HCT116 (cell line): ENCODE measurements at regions not wholly inside any gene's neighbourhood (a gene's known extent, or its start where the extent isn't known, plus 50 kb on each side); places are given as distances from the start of the nearest gene placed in this dataset.

Experiments used
- ATAC-seq: fragments of 200-7000 bp; cut with Tn5 transposase; 2 replicates; pipeline ENCODE4 v1.9.1; 2020; ENCODE audit warnings: mild to moderate bottlenecking, moderate library complexity
- BruUV-seq: library from RNA; stranded (reverse); fragments of 400-500 nt; replicated peaks from 2 replicates; lab custom pipeline; 2021; lab: Mats Ljungman, UMichigan
- CTCF ChIA-PET: fragments of 300-600 bp; sonication (Branson Sonifier 250); formaldehyde crosslinking; loops from one replicate; lab custom pipeline; 2021; ENCODE audit warnings: antibody characterized with exemption; lab: Charles Lee
- POLR2A ChIA-PET: fragments of 300-600, 350-600 bp; sonication (Branson Sonifier 250); formaldehyde crosslinking; loops from one replicate; lab custom pipeline; 2021; ENCODE audit warnings: antibody characterized with exemption; lab: Charles Lee
- RAD21 ChIA-PET, 2 experiments: fragments of 300-600 bp; sonication (Branson Sonifier 250); formaldehyde crosslinking; loops; one replicate each; lab custom pipeline; 2023; ENCODE audit warnings: low total read pairs in 2 of 2; ENCODE audit not compliant: uncharacterized antibody in 2 of 2, unreplicated experiment in 2 of 2, low non-redundant PET in 1 of 2; lab: Charles Lee
- DNase-seq: peaks from one replicate; pipeline ENCODE4 v3.0.0-alpha.2; 2010; ENCODE audit warnings: low read depth, low spot score
- H2AFZ ChIP-seq: fragments of 200-600 bp; shearing (Covaris generic), sonication (generic); 2 replicates; pipeline ENCODE4 v1.6.1; 2017; ENCODE audit warnings: low read depth, mixed run types, mixed read lengths, antibody characterized with exemption, low read length; ENCODE audit not compliant: poor library complexity, severe bottlenecking
- H3K27ac ChIP-seq: 2 replicates; pipeline ENCODE4 v1.5.1; 2012; ENCODE audit warnings: low read depth, low read length
- H3K27me3 ChIP-seq: fragments of 200-600 bp; sonication (generic); 2 replicates; pipeline ENCODE4 v1.6.1; 2016; ENCODE audit warnings: mixed run types, low read length, mixed read lengths; ENCODE audit not compliant: insufficient read depth
- H3K36me3 ChIP-seq, 2 experiments: fragments of 200-500 bp in 1 of 2; fragments of 200-600 bp in 1 of 2; sonication (Bioruptor generic) in 1 of 2; sonication (generic) in 1 of 2; 2 replicates each; pipeline versions ENCODE4 v1.5.1 to v1.6.1; 2014 to 2016; ENCODE audit warnings: low read length in 2 of 2, inconsistent platforms in 1 of 2, mixed read lengths in 1 of 2, mixed run types in 1 of 2; ENCODE audit not compliant: insufficient read depth in 2 of 2, control insufficient read depth in 1 of 2
- H3K4me1 ChIP-seq, 2 experiments: fragments of 200-600 bp in 1 of 2; sonication (generic) in 1 of 2; 2 replicates each; pipeline versions ENCODE4 v1.5.1 to v1.6.1; 2012 to 2017; ENCODE audit warnings: low read length in 2 of 2, inconsistent platforms in 1 of 2, mild to moderate bottlenecking in 1 of 2, mixed read lengths in 1 of 2, mixed run types in 1 of 2, moderate library complexity in 1 of 2; ENCODE audit not compliant: insufficient read depth in 2 of 2, control insufficient read depth in 1 of 2
- H3K4me2 ChIP-seq: fragments of 200-600 bp; sonication (generic); 2 replicates; pipeline ENCODE4 v1.6.1; 2017; ENCODE audit warnings: mixed run types, low read length, mixed read lengths
- H3K4me3 ChIP-seq, 2 experiments: fragments of 200-600 bp in 1 of 2; sonication (generic) in 1 of 2; replicated peaks in 1 of 2; 2 replicates each; pipeline ENCODE4 v1.5.1; 2011 to 2016; ENCODE audit warnings: low read length in 2 of 2, control low read depth in 1 of 2, low read depth in 1 of 2, mild to moderate bottlenecking in 1 of 2, mixed read lengths in 1 of 2, mixed run types in 1 of 2
- H3K79me2 ChIP-seq: fragments of 200-600 bp; sonication (generic); 2 replicates; pipeline ENCODE4 v1.6.1; 2017; ENCODE audit warnings: mild to moderate bottlenecking, mixed run types, low read length, moderate library complexity, mixed read lengths; ENCODE audit not compliant: insufficient read depth
- H3K9ac ChIP-seq: fragments of 200-600 bp; sonication (generic); 2 replicates; pipeline ENCODE4 v1.6.1; 2016; ENCODE audit warnings: low read length, mixed read lengths
- H3K9me2 ChIP-seq: fragments of 200-600 bp; sonication (generic), shearing (Covaris generic); 2 replicates; pipeline ENCODE4 v1.6.1; 2017; ENCODE audit warnings: mixed run types, mild to moderate bottlenecking, moderate library complexity; ENCODE audit not compliant: insufficient read depth
- H3K9me3 ChIP-seq, 2 experiments: fragments of 200-500 bp in 1 of 2; fragments of 200-600 bp in 1 of 2; sonication (Bioruptor generic) in 1 of 2; sonication (generic) in 1 of 2; 2 replicates each; pipeline ENCODE4 v1.6.1; 2014 to 2017; ENCODE audit warnings: low read length in 2 of 2, mixed read lengths in 2 of 2, inconsistent platforms in 1 of 2, low read depth in 1 of 2, mild to moderate bottlenecking in 1 of 2, mixed run types in 1 of 2, moderate library complexity in 1 of 2; ENCODE audit not compliant: control insufficient read depth in 1 of 2, insufficient read depth in 1 of 2
- H4K20me1 ChIP-seq: fragments of 200-600 bp; sonication (generic), shearing (Covaris generic); 2 replicates; pipeline ENCODE4 v1.6.1; 2017; ENCODE audit warnings: mixed run types, mild to moderate bottlenecking, moderate library complexity; ENCODE audit not compliant: insufficient read depth
- CBX3 ChIP-seq: IDR thresholded peaks from 2 replicates; pipeline ENCODE4 v1.6.1; 2012; ENCODE audit warnings: low read depth
- CTCF ChIP-seq, 3 experiments: fragments of 200-600 bp in 1 of 3; sonication (generic) in 1 of 3; IDR thresholded peaks in 2 of 3; conservative IDR thresholded peaks in 1 of 3; 2 replicates each; pipeline ENCODE4 v1.5.1; 2012 to 2017; ENCODE audit warnings: low read depth in 2 of 3, low read length in 2 of 3, antibody characterized with exemption in 1 of 3, borderline replicate concordance in 1 of 3, control low read depth in 1 of 3, mild to moderate bottlenecking in 1 of 3, mixed read lengths in 1 of 3, mixed run types in 1 of 3, moderate library complexity in 1 of 3; ENCODE audit not compliant: insufficient read depth in 1 of 3
- EGR1 ChIP-seq: IDR thresholded peaks from 2 replicates; pipeline ENCODE4 v1.6.1; 2012; ENCODE audit warnings: low read depth
- SIN3A ChIP-seq: IDR thresholded peaks from 2 replicates; pipeline ENCODE4 v1.6.1; 2012; ENCODE audit warnings: low read depth
- ZBTB33 ChIP-seq: IDR thresholded peaks from 2 replicates; pipeline ENCODE4 v1.6.1; 2011; ENCODE audit warnings: mild to moderate bottlenecking, low read length, moderate library complexity; ENCODE audit not compliant: insufficient replicate concordance; ENCODE audit errors: extremely low read depth
- ZNF274 ChIP-seq: fragments of 200-500 bp; sonication (Bioruptor generic); IDR thresholded peaks from 2 replicates; pipeline ENCODE4 v1.6.1; 2014; ENCODE audit warnings: mild to moderate bottlenecking, low read depth, low read length, inconsistent platforms
- intact Hi-C: fragments of 100-400 bp; cut with micrococcal nuclease; formaldehyde crosslinking; loops from 2 replicates; pipeline ENCODE4 v1.10.0; 2022

- H3K27me3 ChIP-seq: no peaks in the 10 kb centered on the region
- no TSS peak for BruUV-seq
- H3K9me2 ChIP-seq: no peaks in the 10 kb centered on the region
- H3K9me3 ChIP-seq: peaks cover 8% of the 10 kb centered on the region in 2 experiments; a peak in 2 of 4 replicates
- H3K4me2 ChIP-seq: no peak overlapping the region
- no peaks in the 10 kb centered on the region for H3K36me3 ChIP-seq
- no peak overlapping the region for H3K27ac ChIP-seq
- intact Hi-C loops: no loop called here
- RAD21 ChIA-PET: no interaction called here
- H3K4me3 ChIP-seq: no peak overlapping the region
- no peak for ATAC-seq
- no peaks in the 10 kb centered on the region for H3K4me1 ChIP-seq
- POLR2A ChIA-PET: no interaction called here
- CTCF ChIA-PET: no interaction called here
- TF ChIP-seq EGR1: no peak
- no peak for TF ChIP-seq CBX3
- no peak for TF ChIP-seq ZBTB33
- H4K20me1 ChIP-seq: no peaks in the 10 kb centered on the region
- H3K9ac ChIP-seq: no peak overlapping the region
- no peak overlapping the region for H2AFZ ChIP-seq
- no peak for DNase-seq
- no peaks in the 10 kb centered on the region for H3K79me2 ChIP-seq
Measured at GRCh38 chr7:52119537-52119936, 802.9 kb upstream of the COBL start.

GRCh38 chr7:52114509-52114908, 797.9 kb upstream of the COBL start:
- H3K4me2 ChIP-seq: no peak overlapping the region
- CTCF ChIA-PET: no interaction called here

More at GRCh38 chr7:52114509-52114908, 797.9 kb upstream of the COBL start:
- Histone ChIP-seq H3K9me2 (no peaks in the 10 kb centered on the region), H3K36me3 (no peaks in the 10 kb centered on the region), H3K27ac (no peak overlapping the region), H4K20me1 (no peaks in the 10 kb centered on the region), H3K9ac (no peak overlapping the region), H3K27me3 (no peaks in the 10 kb centered on the region), H2AFZ (no peak overlapping the region), H3K79me2 (no peaks in the 10 kb centered on the region), H3K4me1 (no peaks in the 10 kb centered on the region), H3K9me3 (peaks cover 8 to 10% of the 10 kb centered on the region in 2 experiments; a peak in 2 of 4 replicates), H3K4me3 (no peak overlapping the region)
- no peak for DNase-seq
- intact Hi-C loops: no loop called here
- POLR2A ChIA-PET: no interaction called here
- RAD21 ChIA-PET: no interaction called here
- no peak for ATAC-seq
- TF ChIP-seq CTCF (IDR thresholded peaks at IDR 0.05 in 2 of 3, conservative IDR thresholded peaks at IDR 0.05 in 1 of 3; ENCODE audit: borderline replicate concordance in 1 of 3, insufficient read depth in 1 of 3, low read depth in 2 of 3, low read length in 2 of 3) (no peak), SIN3A (no peak), ZNF274 (no peak)
- BruUV-seq: no TSS peak
